ENCODE measurements at regions not wholly inside any gene's neighbourhood (a gene's known extent, or its start where the extent isn't known, plus 50 kb on each side); places are given as distances from the start of the nearest gene placed in this dataset.
"Not testable (repeated sequence)": the region's sequence is repeated elsewhere in the genome, so short reads cannot be mapped to it uniquely, and the experiment has no call there.

GRCh38 chr6:27112974-27113373 is 134.5 kb upstream of the PRSS16 start:
- no peak for DNase-seq

DNA sequence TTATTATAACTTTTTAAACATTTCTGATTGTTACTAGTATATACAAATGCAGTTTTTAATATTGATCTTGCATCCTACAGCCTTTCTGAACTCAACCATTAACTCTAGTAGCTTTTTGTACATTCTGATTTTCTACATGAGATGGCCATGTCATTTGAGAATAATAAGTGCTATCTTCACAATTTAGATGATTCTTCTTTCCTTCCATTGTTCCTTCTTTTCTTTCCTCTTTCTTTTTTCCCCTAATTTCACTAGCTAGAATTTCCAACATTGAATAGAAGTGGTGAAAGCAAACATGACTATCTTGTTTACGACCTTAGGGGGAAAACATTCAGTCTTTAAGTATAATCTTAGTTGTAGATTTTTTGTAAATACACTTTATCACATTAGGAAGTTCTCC is 128.2 kb upstream of the PRSS16 start:
- no peak for DNase-seq

DNA sequence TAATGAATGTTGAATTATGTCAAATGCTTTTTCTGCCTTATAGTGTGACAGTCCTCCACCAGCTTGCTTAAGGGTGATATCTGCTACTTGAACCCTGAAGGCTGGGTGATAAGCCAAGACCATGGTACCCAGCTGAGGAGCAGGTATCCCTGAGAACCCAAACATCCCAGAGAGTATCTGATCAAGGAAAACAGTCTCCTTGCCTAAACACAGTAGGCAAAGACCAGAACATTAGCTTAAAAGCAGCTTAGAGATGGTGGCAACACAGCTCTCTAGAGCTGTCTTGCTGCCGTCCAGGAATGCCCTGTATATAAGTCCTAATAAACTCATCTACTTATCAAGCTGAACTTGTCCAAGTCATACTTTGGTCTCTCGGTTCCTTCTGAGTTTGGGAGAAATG is 127.7 kb upstream of the PRSS16 start:
- no peak for DNase-seq

DNA sequence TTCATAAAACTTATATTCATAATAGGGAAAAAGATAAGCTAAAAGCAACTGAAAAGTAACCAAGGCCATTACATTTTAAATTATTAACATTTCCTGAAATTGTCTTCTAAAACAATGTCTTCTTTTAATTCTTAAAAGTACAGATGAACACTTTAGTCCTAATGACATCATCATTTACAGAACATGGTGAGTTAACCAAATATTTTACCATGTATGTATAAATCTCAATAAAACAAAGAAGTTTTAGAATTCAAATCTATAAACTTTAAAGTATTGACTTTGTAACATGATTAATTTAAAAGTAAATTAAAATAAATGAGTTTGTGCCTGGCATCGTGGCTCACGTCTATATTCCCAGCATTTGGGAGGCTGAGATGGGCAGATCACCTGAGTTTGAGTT is 125.9 kb upstream of the PRSS16 start:
- no peak for DNase-seq

DNA sequence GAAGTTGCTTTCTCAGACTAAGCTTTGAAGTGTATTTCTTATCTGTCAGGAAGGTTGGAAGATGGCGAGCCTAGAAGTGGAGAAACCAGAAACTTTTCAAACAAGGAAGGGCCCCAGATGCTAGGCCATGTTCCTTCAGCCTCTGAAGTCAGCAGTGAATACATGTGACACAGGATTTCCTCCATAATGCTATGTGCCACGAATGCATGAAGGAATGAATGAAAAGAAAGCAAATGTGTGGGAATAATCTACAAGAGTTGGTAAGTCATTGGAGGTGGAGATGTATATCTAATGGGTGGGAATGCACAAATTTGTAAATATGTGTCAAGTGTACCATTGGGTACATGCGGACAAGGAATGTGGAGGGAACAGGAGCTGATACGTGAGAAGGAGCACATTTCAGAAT is 123.2 kb upstream of the PRSS16 start:
- no peak for DNase-seq

DNA sequence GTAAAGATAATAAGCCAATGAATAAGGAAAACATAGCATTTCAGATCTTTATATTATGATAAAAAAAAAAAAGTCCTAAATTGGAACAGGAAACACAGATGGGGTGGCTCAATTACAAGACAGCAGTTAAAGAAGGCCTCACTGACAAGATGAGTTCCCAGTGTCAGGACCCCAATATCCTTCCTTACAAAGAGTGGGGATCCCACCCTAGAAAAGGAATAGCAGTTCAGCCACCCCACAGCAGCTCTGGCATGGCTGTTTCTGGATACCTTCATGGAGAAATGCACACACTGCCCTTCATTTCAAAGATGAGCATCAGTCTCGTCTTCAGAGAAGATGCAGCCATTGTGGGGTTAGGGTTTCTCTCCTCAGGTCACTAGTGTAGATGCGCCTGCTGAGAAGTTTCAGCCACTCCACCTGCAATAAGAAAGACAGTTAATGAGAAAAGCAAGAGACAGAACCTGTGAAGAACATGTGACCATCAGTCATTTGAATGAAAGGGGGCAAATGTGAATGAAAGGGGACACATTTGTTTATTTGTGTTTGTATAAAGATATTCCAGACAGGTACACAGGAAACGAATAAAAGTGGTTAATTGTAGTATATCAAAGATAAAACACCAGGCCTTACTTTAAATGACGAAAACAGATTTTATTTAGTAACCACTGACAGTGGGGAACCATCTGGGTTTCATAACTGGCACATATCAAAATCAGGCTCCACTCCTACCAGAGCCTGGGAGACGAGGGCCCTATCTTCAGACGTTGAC is 121.3 kb upstream of the PRSS16 start:
- no peak for DNase-seq

DNA sequence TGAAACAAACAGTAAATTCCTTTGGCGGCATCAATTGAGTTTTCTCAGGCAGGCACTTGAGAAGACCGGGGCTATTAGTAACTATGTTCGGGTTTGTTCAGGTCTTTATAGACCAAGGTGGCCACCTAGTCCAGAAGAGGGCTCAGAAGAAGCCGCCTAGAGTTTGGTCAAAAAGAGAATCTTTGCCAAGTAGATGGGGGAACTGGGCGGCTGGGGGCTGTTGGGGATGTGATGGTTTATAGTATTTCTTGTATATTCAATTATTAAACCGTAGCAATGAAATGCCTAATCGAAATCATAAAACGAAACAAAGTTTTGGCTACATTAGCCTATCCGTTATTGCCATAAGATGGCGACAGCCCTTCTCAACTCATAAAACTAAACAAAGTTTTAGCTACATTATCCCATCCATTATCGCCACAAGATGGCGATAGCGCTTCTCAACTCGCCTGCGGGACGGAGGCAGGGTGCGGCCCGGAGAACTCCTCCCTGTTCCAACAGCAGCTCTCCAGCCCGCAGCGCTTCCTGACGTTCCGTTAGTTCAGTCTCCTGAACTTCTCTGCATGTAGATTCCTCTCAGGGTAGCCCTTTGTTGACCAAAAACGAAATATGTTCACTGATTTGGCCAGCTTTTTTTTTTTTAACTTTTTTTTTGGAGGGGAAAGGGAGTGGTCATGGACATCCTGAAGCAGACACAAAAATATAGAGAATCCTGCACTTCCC is 120.5 kb upstream of the PRSS16 start:
- no peak for DNase-seq

GRCh38 chr6:27127874-27128273 is 119.6 kb upstream of the PRSS16 start:
- DNase-seq = not testable (repeated sequence)

- DNase-seq = no peak
Measured at GRCh38 chr6:27128311-27129094, 119.0 kb upstream of the PRSS16 start.

- DNase-seq = no peak
Measured at GRCh38 chr6:27129095-27129815, 118.2 kb upstream of the PRSS16 start.

GRCh38 chr6:27129917-27130316 is 117.6 kb upstream of the PRSS16 start:
- no peak for DNase-seq

DNA sequence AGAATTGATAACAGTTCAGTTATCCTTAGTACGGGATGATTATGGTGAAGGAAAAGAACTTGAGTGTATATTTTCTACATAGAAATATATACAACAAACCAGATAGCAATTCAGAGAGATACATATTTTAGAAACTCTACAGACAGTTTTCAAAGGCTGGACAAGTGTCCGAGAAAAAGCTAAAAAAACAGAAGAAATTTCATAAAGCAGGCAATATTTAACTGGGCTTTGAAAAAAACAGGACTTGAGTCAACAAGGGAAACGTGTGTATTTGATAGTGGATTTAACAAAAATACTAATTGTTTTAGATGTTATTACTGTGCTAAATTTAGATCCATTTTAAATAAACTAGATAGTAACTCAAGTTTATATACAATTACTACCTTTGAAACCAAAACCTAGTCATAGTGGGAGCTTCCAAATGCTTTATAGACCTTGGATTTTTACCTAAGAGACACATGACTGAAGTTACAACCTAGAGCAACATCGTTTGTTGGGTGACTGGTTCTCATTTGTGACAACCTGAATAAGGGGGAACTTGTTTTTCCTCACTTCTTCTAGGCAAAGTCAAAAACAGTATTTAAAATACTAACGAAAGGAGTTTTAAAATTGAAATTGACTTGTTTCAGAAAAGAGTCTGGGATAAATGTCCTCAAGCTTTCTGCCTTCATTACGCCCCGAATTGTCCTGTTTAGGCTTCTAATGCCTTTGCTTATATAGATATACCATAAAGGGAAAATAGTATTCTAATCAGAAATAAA is 116.7 kb upstream of the PRSS16 start:
- DNase-seq = no peak

DNA sequence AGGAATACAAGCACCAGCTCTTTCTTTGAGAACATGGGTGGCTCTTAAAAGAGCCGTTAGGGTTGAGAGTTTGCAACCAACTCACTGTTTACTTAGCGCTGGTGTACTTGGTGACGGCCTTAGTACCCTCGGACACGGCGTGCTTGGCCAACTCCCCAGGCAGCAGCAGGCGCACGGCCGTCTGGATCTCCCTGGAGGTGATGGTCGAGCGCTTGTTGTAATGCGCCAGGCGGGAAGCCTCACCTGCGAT is 115.3 kb upstream of the PRSS16 start:
- peak in 1 of 2 experiments; percentile 64 for DNase-seq

DNA sequence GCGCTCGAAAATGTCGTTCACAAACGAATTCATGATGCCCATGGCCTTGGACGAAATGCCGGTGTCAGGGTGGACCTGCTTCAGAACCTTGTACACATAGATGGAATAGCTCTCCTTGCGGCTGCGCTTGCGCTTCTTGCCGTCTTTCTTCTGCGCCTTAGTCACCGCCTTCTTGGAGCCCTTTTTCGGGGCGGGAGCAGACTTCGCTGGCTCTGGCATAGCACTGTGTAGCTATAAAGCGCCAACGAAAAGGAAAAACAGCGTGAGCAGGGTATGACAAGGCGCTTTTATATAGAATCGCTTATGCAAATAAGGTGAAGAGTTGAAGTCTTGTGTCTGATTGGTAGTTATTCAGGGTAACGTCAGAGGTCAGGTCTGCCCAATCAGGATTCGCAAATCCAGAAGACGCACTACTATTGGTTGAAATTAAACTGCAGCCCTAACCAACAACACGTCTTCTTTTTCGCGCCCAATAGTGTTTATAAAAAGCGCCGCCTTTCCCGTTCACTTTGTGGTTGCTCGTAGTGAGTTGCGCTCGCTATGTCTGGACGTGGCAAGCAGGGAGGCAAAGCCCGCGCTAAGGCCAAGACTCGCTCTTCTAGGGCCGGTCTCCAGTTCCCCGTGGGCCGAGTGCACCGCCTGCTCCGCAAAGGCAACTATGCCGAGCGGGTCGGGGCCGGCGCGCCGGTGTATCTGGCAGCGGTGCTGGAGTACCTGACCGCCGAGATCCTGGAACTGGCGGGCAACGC is 114.8 kb upstream of the PRSS16 start:
- peak; percentile 97 to 98 for DNase-seq

GRCh38 chr6:27133281-27134227 is 113.9 kb upstream of the PRSS16 start:
- DNase-seq = peak; percentile 38 to 47

DNA sequence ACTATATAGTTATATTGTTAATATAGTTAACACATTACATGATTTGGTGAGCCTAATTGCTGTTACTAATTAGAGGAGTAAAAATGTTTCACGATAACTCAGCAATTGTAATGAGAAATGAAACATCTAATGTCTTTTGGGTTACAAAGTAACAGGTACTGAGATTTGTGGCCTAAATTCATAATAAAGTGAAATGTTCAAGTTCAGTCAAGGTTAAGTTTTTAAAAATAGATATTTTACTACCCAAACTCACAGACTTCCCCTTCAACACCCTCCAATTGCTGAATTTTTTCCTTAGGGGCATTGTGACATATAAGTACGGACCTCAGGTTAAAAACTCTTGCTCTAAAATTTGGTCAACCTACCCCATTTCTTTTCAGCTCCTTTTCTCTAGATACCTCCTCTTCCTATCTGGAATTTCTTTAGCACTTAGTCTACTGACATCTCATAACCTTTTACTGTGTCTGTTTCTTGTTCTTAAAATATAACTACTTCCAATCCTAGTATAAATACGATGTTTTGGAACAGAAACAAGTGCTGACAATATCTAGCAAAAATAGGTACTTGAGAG is 112.3 kb upstream of the PRSS16 start:
- DNase-seq = no peak

DNA sequence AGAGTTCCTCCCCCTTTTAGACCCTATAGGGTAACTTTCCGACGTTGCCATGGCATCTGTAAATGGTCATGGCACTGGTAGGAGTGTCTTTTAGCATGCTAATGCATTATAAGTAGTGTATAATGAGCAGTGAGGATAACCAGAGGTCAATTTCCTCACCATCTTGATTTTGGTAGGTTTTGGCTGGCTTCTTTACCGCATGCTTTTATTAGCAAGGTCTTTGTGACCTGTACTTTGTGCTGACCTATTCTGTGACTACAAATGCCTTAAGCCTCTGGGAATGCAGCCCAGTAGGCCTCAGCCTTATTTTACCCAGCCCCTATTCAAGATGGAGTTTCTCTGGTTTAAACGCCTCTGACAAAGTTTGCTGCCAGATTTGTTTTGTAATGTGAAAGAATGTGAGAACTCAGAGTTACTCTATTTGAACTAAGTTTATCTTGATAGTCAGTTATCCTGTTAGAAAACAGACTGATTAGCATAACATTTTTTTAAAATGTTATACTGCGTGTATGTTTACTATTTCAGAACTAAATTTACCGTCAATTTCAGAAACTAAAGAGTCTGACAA is 111.3 kb upstream of the PRSS16 start:
- DNase-seq = no peak

DNA sequence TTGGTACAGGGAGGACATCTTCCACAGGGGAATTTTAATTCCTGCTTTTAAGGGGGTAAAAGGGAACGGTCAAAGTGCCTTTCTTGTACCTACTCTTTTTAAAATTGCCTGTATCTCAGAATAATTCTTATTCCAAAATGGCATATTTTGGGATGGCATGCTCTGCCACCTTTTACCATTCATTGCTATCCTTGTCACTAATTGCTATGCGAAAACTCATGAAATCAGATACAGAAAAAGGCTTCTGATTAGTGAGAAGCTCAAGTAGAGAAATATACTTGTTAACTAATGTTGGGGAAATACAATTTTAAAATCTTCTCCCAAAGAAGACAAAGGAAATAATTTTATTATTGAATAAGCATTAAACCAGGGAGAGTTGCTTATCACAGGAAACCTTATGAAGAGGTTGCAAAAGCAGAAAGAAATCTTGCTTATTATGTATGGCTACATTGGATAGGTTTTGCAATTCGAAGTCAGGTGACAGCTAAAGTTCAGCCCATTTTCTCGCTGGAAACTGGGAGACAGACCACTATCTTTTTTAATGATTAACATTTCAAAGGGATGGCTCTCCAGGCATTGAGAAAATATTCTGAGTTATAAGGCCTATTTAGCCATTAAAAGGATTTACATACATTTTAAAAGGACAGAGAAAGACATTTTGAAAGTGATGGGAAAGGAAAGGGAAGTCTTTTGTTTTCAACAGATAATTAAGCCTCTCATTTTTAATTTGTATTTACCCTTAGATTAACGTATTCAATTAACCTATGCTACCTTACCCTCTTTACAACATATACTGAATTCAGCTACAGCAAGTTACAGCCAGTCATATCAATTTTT is 110.3 kb upstream of the PRSS16 start:
- DNase-seq = no peak

DNA sequence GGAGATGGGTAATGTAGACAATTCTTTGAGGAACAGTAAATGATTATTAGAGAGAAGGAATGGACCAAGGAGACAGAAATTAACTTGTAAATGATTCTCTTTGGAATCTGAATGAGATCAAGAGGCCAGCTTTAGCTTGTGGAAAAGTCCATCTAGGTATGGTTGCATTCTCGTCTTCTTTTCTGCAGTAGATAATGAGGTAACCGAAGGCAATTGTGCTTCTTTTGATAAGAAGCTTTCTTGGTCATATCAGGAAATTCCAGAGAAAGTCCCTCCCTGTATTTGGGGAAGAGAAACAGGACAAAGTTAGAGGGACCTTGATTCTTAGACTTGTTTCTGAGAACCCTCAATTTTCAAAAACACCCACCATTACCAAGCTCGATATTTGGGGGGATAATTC is 109.1 kb upstream of the PRSS16 start:
- no peak for DNase-seq

Measured in NCI-H1930 (cell line).